GM18507 (cell line): ENCODE measurements at regions not wholly inside any gene's neighbourhood (a gene's known extent, or its start where the extent isn't known, plus 50 kb on each side); places are given as distances from the start of the nearest gene placed in this dataset.
A peak's percentile ranks its signal among the peaks of the same experiment; 100 is the strongest.
"Not testable (repeated sequence)": the region's sequence is repeated elsewhere in the genome, so short reads cannot be mapped to it uniquely, and the experiment has no call there.

Source experiments
- DNase-seq: peaks from one replicate; pipeline ENCODE4 v3.0.0; 2011; ENCODE audit warnings: low read depth; ENCODE audit not compliant: insufficient read length; ENCODE audit errors: extremely low spot score
- FAIRE-seq: peaks from 2 replicates; lab custom pipeline; 2011; peaks lifted over from hg19 to GRCh38; lab: Jason Lieb, UNC

- DNase-seq, result no peak
- FAIRE-seq, result no peak
Observed at GRCh38 chr3:109644746-109645145, 307.4 kb upstream of the DPPA4 start.

DNA sequence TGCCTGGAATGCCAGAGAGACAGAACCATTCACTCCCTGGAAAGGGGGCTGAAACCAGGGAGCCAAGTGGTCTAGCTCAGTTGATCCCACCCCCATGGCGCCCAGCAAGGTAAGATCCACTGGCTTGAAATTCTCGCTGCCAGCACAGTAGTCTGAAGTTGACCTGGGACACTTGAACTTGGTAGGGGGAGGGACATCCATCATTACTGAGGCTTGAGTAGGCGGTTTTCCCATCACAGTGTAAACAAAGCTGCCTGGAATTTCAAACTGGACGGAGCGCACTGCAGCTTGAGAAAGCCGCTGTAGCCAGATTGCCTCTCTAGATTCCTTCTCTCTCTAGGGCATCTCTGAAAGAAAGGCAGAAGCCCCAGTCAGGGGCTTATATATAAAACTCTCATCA is 310.7 kb upstream of the DPPA4 start:
- no peak for FAIRE-seq

GRCh38 chr3:109656225-109656624 is 318.9 kb upstream of the DPPA4 start:
- FAIRE-seq (no peak), DNase-seq (no peak)

More for the DNA sequence above, 310.7 kb upstream of the DPPA4 start:
- no peak for DNase-seq

DNA sequence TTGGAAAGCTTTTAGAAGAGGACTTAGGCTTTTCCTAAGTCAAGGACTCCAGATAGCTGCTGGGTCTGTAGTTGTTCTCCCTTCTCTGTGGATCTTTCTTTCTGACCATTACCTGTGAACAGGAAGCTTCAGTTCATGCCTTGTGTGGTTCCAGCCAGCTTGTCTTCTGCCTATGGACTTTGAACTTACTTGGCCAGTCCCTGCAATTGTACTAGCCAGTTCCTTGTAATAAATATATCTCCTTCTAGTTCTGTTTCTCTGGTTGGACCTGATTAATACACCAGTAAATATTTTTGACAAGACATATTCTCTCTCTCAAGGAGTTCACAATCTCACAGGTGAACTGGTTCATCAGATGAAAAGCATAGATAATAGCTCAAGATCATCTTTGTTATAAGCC is 341.3 kb upstream of the DPPA4 start:
- DNase-seq, result no peak
- no peak for FAIRE-seq

DNA sequence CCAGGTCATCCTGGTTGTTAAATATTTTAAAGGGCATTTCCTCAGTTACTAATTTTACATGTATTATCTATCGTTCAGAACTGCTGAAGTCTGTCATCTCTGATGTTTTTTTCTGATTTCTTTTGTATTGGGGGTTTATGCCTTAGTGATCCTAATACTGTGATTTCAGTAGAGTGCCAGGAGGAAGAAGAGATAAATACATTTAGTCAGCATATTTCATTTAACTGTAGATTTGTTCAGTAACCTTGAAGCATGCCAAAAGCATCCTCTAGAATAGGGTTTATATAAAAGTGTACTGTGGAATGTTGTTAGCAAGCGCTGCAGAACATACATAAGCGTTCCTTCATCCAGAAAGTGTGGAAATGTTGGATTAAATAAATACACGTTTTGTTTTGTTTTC is 342.3 kb upstream of the DPPA4 start:
- FAIRE-seq (no peak), DNase-seq (no peak)

- FAIRE-seq, result no peak
- DNase-seq, result no peak
Observed at GRCh38 chr3:109683746-109684145, 346.4 kb upstream of the DPPA4 start.

DNA sequence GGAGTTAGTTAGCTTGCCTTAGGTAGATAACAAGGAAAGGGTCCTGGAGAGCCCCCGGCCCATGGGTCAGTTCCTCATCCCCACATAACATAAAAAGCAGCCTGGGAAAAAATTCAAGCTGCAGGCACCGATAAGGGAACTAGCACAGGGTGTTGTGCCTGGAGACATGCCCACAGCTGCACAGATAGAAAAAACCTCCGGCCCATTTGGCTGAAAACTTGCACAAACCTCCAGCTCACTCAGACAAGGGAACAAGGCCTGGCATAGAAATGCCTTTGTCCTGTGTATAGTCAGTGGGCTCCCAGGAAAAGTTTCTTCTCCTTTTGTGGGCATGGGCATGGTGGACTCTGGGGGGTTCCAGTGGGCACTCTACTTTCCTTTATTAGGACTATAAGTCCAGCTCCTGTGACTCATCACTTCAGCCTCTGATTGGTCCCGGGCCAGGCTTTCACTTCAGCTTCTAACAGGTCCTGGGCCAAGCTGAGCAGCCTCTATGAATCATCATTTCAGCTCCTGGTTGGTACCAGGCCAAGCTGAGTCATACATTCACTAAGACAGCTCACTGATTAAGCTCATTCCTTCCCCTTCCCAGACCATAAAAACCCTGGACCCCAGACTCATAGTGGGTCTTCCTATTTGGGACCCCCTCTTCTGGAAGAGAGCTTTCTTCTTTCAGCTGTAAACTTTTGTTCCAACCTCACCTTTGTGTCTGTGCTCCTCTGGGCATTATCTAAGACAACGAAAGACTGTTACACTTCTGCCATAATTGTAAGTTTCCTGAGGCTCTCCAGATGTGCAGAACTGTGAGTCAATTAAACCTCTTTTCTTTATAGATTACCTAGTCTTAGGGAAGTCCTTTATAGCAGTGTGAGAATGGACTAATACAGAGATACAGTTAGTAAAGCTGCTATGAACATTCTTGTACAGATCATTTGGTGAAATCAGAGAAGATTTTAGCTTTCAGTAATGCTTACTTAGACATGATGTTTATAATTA is 348.0 kb upstream of the DPPA4 start:
- no peak for FAIRE-seq

GRCh38 chr3:109687626-109688025 is 350.3 kb upstream of the DPPA4 start:
- DNase-seq (no peak), FAIRE-seq (no peak)

More for the DNA sequence above, 348.0 kb upstream of the DPPA4 start:
- DNase-seq, result no peak

DNA sequence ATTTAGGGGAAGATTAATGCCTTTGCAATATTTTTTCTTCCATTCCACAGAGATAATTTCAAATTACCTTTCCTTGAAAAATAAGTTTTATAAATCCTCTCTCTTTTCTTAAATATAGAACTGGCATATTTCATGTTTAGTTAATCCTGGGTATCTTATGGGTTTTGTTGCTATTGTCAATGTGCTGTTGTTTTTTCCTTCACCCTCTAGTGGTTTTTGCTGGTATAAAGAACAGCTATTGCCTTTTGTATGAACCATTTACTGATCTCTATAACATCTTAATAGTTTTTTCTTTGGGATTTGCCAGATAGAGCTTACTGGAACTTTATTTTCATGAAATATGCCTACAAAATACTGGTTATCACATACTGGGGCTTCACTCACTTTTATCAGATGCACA is 359.6 kb upstream of the DPPA4 start:
- DNase-seq, result no peak
- no peak for FAIRE-seq

- DNase-seq, result no peak
- FAIRE-seq, result no peak
Observed at GRCh38 chr3:109702252-109702651, 364.9 kb upstream of the DPPA4 start.

- no peak for FAIRE-seq
Observed at GRCh38 chr3:109702976-109703375, 365.6 kb upstream of the DPPA4 start.

DNA sequence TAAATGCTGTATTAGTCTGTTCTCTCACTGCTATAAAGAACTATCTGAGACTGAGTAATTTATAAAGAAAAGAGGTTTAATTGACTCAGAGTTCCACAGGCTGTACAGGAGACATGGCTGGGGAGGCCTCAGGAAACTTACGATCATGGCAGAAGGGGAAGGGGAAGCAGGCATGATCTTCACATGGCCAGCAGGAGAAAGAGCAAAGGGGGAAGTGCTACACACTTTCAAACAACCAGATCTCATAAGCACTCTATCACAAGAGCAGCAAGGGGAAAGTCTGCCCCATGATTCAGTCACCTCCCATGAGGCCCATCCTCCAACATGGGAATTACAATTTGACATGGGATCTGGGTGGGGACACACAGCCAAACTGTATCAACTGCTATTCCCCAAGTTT is 367.8 kb upstream of the DPPA4 start:
- DNase-seq, FAIRE-seq: not testable (repeated sequence)

More at GRCh38 chr3:109702976-109703375, 365.6 kb upstream of the DPPA4 start:
- no peak for DNase-seq

DNA sequence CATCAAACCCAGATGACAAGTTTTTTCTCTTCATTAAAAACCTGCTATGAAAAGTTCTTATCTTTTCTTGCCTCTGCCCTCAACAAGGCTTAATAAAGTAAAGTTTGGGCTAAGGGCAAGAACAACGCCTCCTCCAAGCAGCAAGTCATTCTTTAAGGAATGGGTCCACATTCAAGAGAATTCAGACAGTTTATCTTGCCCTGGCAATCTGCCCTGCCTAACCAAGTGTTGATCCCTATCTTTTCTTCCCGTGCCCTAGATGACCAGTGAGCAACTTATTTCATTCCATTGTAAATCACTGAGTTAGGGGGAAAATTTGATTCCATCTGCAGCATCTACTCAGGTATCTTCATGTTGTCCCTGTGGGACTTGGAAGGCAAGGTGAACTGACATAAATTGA is 370.3 kb upstream of the DPPA4 start:
- FAIRE-seq (no peak), DNase-seq (no peak)

DNA sequence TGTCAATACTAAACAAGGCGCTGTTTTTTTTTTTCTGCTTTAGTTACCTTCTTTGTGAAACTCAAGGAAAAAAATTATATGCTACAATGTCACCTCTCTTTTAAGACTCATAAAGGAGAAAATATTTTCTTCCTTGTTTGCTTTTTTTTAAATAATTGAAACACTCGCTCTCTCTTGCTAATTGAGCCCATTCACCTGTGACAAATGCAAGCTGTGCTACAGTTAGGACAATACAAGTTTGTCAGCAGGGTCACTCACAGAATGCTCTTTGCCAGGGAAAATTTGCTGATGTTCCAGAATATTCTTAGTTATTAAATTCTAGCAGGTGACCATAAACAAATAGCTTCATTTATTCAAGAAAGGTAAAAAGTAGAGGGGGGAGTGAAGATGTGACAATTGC is 375.9 kb upstream of the DPPA4 start:
- DNase-seq, result no peak
- no peak for FAIRE-seq

DNA sequence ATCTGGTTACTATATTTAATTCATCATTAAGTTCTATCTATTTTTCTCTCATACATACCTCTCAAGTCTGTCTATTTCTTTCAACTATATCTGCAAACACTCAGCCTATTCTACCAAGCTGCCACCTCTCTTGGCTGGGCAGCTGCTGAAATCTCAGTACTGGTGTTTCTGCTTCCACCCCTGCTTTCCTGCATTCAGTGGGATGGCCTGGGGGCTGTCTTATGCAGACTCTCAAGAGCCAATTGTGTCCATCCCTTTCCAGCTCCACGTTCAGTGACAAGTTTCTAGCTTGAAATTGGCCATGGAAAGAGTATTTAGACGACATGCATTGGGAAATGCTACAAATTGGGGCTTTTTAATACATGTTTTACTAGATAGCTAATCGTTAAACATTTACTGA is 378.4 kb upstream of the DPPA4 start:
- FAIRE-seq, result no peak
- no peak for DNase-seq

- no peak for DNase-seq
- no peak for FAIRE-seq
Observed at GRCh38 chr3:109718850-109719249, 381.5 kb upstream of the DPPA4 start.

DNA sequence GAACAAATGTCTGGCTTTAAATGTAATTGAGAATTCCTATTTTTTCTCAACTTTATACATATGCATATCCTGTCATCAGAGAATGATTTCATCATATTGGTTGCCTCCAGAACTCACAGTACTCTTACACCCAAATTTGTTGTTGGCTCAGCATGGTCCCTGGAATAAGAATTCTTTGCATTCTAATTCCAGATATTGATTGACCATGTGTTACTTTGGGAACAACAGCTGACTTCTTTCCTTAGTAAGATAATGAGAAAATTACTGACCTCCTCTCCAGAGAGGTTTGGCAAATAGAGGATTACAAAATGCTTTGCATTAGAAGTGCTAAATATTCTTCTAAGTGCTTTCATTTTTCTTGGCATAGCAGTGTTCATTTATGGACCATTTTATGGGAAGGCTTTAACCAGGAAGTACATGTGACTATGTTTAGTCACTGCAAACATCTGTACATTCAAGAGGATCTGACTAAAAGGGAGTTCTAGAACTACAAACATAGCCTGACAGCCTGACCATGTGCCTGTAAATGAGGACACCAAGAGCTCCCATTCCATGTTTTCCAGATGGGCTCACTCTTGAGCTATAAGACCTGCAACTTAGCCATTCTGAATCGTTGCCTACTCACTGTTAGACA is 391.6 kb upstream of the DPPA4 start:
- FAIRE-seq (no peak), DNase-seq (no peak)

GRCh38 chr3:109731639-109732473 is 394.5 kb upstream of the DPPA4 start:
- peak; percentile 54 for FAIRE-seq
- peak; percentile 2 for DNase-seq

DNA sequence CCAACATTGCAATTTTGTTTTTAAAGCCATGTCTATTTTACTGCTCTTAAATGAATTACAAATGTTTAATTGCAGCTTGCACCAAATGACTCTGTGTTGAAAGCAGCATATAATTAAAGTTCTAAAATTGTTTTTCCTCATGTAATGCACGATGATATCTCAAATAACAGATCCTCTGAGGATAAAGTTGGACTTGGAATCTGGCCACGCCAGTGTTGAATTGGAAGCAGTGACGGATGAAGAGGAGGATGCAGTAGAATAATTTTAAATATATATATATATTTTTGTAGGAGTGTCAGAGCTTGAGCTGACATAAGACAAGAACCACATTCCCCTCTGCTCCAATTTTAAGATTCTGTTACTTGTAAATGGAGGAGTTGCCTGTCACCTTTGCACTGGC is 406.6 kb upstream of the DPPA4 start:
- FAIRE-seq (no peak), DNase-seq (no peak)

GRCh38 chr3:109772520-109772919 is 435.2 kb upstream of the DPPA4 start:
- DNase-seq (no peak), FAIRE-seq (no peak)
